ENCODE measurements at regions not wholly inside any gene's neighbourhood (a gene's known extent, or its start where the extent isn't known, plus 50 kb on each side); places are given as distances from the start of the nearest gene placed in this dataset.

DNA sequence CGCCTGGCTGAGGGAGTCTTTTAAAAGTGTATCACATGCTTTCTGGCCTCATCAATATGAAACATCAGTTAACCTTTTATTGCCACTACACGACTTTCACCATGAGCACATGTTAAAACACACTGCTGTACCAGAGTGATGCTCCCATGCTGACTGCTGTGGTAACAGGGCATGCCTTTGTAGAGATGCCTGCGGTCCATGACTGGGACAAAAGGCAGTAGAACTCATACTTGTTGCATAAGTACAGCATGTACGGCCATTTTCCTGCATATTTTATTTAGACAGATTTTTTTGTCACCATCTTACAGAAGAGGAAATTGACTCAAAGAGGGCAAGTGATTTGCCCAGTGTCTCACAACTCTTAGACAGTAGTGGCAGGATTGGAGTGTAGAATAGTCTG is 105.7 kb upstream of the ADAMTSL1 start:
- TF ChIP-seq RCOR1 (conservative IDR thresholded peaks at IDR 0.05; ENCODE audit: low read depth, low read length) (no peak), RAD21 (IDR thresholded peaks at IDR 0.05; ENCODE audit: insufficient read depth, low read depth, low read length) (no peak), POLR2AphosphoS5 (IDR thresholded peaks at IDR 0.05; ENCODE audit: low read length) (no peak), EP300 (IDR thresholded peaks at IDR 0.05; ENCODE audit: borderline replicate concordance in 1 of 2, control insufficient read depth in 1 of 2, low read depth in 2 of 2, low read length in 2 of 2) (no peak), SRF (IDR thresholded peaks at IDR 0.05; ENCODE audit: low read depth in 2 of 2, low read length in 2 of 2) (no peak)
- TF ChIP-seq, protein P1, sequence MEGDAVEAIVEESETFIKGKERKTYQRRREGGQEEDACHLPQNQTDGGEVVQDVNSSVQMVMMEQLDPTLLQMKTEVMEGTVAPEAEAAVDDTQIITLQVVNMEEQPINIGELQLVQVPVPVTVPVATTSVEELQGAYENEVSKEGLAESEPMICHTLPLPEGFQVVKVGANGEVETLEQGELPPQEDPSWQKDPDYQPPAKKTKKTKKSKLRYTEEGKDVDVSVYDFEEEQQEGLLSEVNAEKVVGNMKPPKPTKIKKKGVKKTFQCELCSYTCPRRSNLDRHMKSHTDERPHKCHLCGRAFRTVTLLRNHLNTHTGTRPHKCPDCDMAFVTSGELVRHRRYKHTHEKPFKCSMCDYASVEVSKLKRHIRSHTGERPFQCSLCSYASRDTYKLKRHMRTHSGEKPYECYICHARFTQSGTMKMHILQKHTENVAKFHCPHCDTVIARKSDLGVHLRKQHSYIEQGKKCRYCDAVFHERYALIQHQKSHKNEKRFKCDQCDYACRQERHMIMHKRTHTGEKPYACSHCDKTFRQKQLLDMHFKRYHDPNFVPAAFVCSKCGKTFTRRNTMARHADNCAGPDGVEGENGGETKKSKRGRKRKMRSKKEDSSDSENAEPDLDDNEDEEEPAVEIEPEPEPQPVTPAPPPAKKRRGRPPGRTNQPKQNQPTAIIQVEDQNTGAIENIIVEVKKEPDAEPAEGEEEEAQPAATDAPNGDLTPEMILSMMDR (IDR thresholded peaks at IDR 0.05 in 2 of 3, conservative IDR thresholded peaks at IDR 0.05 in 1 of 3; ENCODE audit: control insufficient read depth in 2 of 3, extremely low read depth in 1 of 3, insufficient read depth in 1 of 3, low read depth in 3 of 3, low read length in 3 of 3), result no peak
